22Rv1 (cell line): ENCODE measurements at regions not wholly inside any gene's neighbourhood (a gene's known extent, or its start where the extent isn't known, plus 50 kb on each side); places are given as distances from the start of the nearest gene placed in this dataset.

Experiments used
- CTCF ChIP-seq: fragments of 450-650 bp; IDR thresholded peaks from 2 replicates; pipeline ENCODE4 v1.5.1; 2017; ENCODE audit warnings: mild to moderate bottlenecking
- ZFX ChIP-seq: fragments of 450-650 bp; IDR thresholded peaks from 2 replicates; pipeline ENCODE4 v1.6.1; 2017; ENCODE audit warnings: antibody characterized with exemption, borderline replicate concordance

DNA sequence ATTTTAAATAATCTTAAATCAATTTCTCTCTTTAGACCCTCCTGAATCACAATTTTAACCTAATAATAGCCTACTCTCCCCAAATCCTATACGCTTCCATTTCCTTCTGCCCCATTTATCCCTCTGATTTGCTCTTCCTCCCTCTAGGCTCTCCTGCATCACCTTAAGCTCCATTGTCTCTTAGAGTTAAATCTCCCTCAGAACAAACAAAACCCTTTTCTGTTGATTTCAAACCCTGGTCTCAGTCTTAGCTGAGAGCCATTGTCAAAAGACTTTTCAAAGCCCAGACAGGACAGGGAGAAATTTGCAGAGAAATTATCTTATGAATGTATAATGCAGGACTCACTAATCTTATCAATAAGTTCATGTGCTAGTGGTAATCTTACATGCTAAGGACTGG lies 106.1 kb downstream of the C12orf75 start:
- TF ChIP-seq CTCF = no peak
- no peak for TF ChIP-seq ZFX
